Stimulated activated naive B cell treated with anti-CD40 and anti-IgM and Interleukin-4, amounts not matched to agents 10 μg/mL and 1 μg/mL and 100 μg/mL, for 72 hours (primary cell): ENCODE measurements at regions not wholly inside any gene's neighbourhood (a gene's known extent, or its start where the extent isn't known, plus 50 kb on each side); places are given as distances from the start of the nearest gene placed in this dataset.
"Not testable (repeated sequence)": the region's sequence is repeated elsewhere in the genome, so short reads cannot be mapped to it uniquely, and the experiment has no call there.

ENCODE experiments used
- ATAC-seq, 2 donors: fragments of 150-1000 bp; cut with Tn5 transposase; replicated peaks; 2 replicates each; pipeline ENCODE4 v1.10.0; 2021; ENCODE audit warnings: moderate library complexity in 1 of 2
- DNase-seq: peaks from one replicate; pipeline ENCODE4 v3.0.0; 2021
- H3K27ac Mint-ChIP-seq: one replicate; pipeline ENCODE4 v1.8.0; 2022; ENCODE audit warnings: mild to moderate bottlenecking, mixed read lengths
- H3K27me3 Mint-ChIP-seq, 2 donors: one replicate each; pipeline ENCODE4 v1.8.0; 2022; ENCODE audit warnings: mixed read lengths in 2 of 2
- H3K36me3 Mint-ChIP-seq, 2 donors: one replicate each; pipeline ENCODE4 v1.8.0; 2022; ENCODE audit warnings: mixed read lengths in 2 of 2, mild to moderate bottlenecking in 1 of 2
- H3K4me1 Mint-ChIP-seq, 2 donors: one replicate each; pipeline ENCODE4 v1.8.0; 2022; ENCODE audit warnings: mixed read lengths in 2 of 2, mild to moderate bottlenecking in 1 of 2
- H3K4me3 Mint-ChIP-seq, 2 donors: one replicate each; pipeline ENCODE4 v1.8.0; 2022; ENCODE audit warnings: mild to moderate bottlenecking in 2 of 2, mixed read lengths in 2 of 2, moderate library complexity in 1 of 2
- H3K9me3 Mint-ChIP-seq, 2 donors: one replicate each; pipeline ENCODE4 v1.8.0; 2022; ENCODE audit warnings: mixed read lengths in 2 of 2, mild to moderate bottlenecking in 1 of 2

DNA sequence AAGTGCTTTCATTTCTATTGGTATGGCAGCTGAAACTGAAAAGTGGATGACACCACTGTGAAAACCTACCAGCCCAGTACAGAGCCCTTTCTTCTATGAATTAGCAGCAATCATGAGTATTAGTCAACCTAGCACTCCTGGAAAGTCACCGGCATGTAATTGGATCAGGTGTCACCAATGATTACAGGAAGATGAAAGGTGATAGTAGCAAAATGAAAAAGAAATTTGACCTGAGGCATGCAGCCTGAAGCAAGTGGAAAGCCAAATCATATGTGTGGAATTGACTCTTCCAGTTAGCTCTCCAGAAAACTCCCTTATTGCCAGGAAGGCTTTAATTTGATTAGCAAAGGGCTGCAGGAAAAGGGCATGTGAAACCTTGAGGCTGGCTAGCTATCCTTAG lies 81.2 kb upstream of the NAA35 start:
- no peak overlapping the region for H3K27ac Mint-ChIP-seq
- DNase-seq (no peak), ATAC-seq (no peak)
- H3K4me1 Mint-ChIP-seq: no peaks in the 10 kb centered on the region
- H3K4me3 Mint-ChIP-seq: no peak overlapping the region
- H3K36me3 Mint-ChIP-seq: peaks cover 8 to 14% of the 10 kb centered on the region in 2 donors
- H3K27me3 Mint-ChIP-seq: no peaks in the 10 kb centered on the region
- no peaks in the 10 kb centered on the region for H3K9me3 Mint-ChIP-seq

DNA sequence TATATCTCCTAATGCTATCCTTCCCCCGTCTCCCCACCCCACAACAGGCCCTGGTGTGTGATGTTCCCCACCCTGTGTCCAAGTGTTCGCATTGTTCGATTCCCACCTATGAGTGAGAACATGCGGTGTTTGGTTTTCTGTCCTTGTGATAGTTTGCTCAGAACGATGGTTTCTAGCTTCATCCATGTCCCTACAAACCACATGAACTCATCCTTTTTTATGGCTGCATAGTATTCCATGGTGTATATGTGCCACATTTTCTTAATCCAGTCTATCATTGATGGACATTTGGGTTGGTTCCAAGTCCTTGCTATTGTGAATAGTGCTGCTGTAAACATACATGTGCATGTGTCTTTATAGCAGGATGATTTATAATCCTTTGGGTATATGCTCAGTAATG lies 79.1 kb upstream of the NAA35 start:
- not testable (repeated sequence) for DNase-seq, H3K4me1 Mint-ChIP-seq, H3K9me3 Mint-ChIP-seq, H3K27me3 Mint-ChIP-seq, ATAC-seq, H3K27ac Mint-ChIP-seq, H3K4me3 Mint-ChIP-seq
- H3K36me3 Mint-ChIP-seq: peaks cover 12 to 22% of the 10 kb centered on the region in 2 donors

DNA sequence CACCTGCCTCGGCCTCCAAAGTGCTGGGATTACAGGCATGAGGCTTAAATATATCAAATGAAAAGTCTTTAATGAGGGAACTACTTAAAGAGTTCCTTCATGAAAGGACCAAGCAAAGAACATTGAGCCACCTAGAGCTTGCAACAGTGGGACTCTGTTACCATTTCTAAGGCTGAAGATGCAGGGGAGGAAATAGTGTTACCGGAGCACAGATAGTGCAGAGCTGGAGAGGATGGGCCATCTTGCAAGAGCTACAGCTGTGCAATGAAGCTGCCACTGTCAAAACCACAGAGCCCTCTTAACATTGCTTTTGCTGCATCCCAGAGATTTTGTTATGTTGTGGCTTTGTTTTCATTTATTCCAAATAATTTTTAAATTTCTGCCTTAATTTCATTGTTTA lies 77.1 kb upstream of the NAA35 start:
- Mint-ChIP-seq H3K27me3 (no peaks in the 10 kb centered on the region), H3K4me3 (no peak overlapping the region), H3K27ac (no peak overlapping the region), H3K36me3 (peaks cover 12 to 22% of the 10 kb centered on the region in 2 donors), H3K4me1 (no peaks in the 10 kb centered on the region), H3K9me3 (peaks cover 0 to 5% of the 10 kb centered on the region in 2 donors)
- DNase-seq: no peak
- ATAC-seq: no peak

DNA sequence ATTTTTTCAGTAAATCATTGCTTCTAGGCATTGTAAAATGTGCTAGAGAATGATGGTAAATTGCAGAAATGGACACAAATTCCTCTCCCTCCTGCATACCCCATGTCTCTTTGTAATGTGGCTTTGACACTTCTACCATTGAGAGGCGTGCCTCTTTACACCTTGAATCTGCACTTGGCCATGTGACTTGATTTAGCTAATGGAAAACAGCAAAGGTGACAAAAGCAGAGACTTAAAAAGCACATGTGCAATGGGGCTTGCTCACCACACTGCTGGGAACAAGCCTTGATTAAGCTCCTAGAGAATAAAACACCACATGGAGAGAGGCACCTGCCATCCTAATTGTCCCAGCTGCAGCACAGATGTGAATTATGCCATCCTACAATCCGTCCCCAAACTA lies 69.9 kb upstream of the NAA35 start:
- DNase-seq (no peak), ATAC-seq (no peak)
- Mint-ChIP-seq H3K27ac (no peak overlapping the region), H3K4me3 (no peak overlapping the region), H3K36me3 (peaks cover 0 to under 1% of the 10 kb centered on the region in 2 donors), H3K27me3 (no peaks in the 10 kb centered on the region), H3K9me3 (no peaks in the 10 kb centered on the region), H3K4me1 (peaks cover 0 to 2% of the 10 kb centered on the region in 2 donors)

DNA sequence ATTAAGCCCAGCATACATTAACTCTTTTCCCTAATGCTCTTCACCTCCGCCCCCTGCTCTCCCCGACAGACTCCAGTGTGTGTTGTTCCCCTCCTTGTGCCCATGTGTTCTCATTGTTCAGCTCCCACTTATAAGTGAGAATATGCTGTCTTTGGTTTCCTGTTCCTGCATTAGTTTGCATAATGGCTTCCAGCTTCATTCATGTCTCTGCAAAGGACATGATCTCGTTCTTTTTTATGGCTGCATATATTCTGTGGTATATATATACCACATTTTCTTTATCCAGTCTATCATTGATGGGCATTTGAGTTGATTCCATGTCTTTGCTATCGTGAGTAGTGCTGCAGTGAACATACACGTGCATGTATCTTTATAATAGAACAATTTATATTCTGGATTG lies 69.3 kb upstream of the NAA35 start:
- not testable (repeated sequence) for H3K4me1 Mint-ChIP-seq, H3K9me3 Mint-ChIP-seq, H3K27ac Mint-ChIP-seq

DNA sequence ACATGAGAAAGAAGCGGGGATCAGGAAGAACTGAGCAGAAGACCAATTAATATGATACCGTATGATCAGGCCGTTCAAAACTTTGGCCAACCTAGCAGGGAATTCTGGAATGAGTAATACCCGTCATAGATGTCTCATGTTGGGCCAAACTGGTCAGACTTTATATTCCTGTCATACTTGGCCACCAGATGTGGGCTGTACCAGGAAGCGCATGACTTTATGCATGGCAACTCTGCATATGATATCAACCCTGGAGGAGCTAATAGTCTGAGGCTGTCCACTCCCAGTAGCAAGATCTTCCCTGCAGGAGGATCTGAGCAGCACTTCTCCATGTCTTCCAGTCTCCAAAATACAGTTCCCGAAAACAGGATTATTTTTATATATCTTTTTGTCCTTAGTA lies 68.5 kb upstream of the NAA35 start:
- H3K4me1 Mint-ChIP-seq: peaks cover 0 to 2% of the 10 kb centered on the region in 2 donors
- no peak overlapping the region for H3K27ac Mint-ChIP-seq
- H3K36me3 Mint-ChIP-seq: no peaks in the 10 kb centered on the region
- ATAC-seq (no peak), DNase-seq (no peak)
- H3K4me3 Mint-ChIP-seq: no peak overlapping the region
- H3K9me3 Mint-ChIP-seq: no peaks in the 10 kb centered on the region
- no peaks in the 10 kb centered on the region for H3K27me3 Mint-ChIP-seq

More for the DNA sequence above, 69.3 kb upstream of the NAA35 start:
- not testable (repeated sequence) for H3K36me3 Mint-ChIP-seq, ATAC-seq, DNase-seq, H3K27me3 Mint-ChIP-seq, H3K4me3 Mint-ChIP-seq

DNA sequence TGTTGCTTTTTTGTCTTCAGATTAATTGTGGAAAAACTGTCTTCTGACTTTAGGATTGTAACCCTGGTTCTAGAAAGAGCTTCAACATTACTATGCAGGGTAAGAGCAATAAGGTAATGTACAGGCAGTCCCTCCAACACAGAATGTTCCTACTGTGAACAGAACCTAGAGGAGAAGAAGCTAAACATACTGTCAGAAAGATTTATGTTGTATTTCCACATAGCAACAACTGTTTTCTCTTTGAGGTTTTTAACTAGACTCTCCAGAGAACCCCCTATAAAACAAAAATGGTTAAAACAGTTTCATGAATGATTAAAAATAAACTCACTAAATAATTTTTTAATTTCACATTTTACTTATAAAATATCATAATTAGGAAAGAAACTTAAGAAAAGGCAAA lies 64.3 kb upstream of the NAA35 start:
- ATAC-seq (no peak), DNase-seq (no peak)
- no peaks in the 10 kb centered on the region for H3K9me3 Mint-ChIP-seq
- no peak overlapping the region for H3K27ac Mint-ChIP-seq
- H3K36me3 Mint-ChIP-seq: peaks cover 0 to 5% of the 10 kb centered on the region in 2 donors
- H3K4me1 Mint-ChIP-seq: peaks cover 0 to under 1% of the 10 kb centered on the region in 2 donors
- H3K4me3 Mint-ChIP-seq: no peak overlapping the region
- H3K27me3 Mint-ChIP-seq: no peaks in the 10 kb centered on the region

DNA sequence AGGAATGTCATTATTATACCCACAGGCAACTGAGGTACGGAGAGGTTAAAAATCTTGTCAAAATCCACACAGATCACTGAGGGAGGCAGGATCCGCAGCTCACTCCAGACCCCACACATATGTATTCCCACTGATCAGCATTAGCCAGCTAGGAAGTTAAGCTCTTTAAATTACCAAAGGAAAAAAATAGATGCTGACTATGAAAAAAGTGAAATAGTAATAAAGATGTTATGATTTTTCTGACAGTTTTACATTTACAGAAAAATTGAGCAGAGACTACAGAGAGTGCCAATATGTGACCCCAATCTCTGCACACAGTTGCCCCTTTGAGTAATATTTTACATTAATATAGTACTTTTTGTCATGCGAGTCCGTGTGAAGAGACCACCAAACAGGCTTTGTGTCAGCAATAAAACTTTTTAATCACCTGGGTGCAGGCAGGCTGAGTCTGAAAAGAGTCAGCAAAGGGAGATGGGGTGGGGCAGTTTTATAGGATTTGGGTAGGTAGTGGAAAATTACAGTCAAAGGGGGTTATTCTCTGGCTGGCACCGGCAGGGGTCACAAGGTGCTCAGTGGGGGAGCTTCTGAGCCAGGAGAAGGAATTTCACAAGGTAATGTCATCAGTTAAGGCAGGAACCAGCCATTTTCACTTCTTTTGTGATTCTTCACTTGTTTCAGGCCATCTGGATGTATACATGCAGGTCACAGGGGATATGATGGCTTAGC lies 61.9 kb upstream of the NAA35 start:
- not testable (repeated sequence) for DNase-seq, H3K4me1 Mint-ChIP-seq, ATAC-seq, H3K4me3 Mint-ChIP-seq, H3K9me3 Mint-ChIP-seq, H3K27me3 Mint-ChIP-seq, H3K27ac Mint-ChIP-seq
- H3K36me3 Mint-ChIP-seq: peaks cover 5 to 16% of the 10 kb centered on the region in 2 donors

DNA sequence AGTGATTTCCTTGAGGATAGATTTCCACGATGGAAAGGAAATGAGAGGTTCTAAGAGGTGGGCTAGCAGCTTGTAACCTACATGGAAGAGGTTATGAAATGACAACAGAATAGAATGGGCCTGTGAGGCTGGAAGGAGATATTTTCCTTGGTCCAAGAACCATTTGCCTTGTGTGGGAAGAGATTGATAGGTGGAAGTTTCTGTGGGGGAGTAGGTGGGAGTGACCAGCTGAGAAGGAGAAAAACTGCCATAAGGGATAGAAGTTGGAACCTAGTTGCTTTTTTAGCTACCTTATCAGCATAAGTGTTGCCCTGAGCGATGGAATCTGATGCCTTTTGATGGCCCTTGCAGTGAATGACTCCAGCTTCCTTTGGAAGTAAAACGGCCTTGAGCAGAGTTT lies 60.4 kb upstream of the NAA35 start:
- not testable (repeated sequence) for H3K27ac Mint-ChIP-seq, DNase-seq, ATAC-seq, H3K9me3 Mint-ChIP-seq, H3K27me3 Mint-ChIP-seq, H3K4me3 Mint-ChIP-seq, H3K4me1 Mint-ChIP-seq
- peaks cover 10 to 23% of the 10 kb centered on the region in 2 donors for H3K36me3 Mint-ChIP-seq

DNA sequence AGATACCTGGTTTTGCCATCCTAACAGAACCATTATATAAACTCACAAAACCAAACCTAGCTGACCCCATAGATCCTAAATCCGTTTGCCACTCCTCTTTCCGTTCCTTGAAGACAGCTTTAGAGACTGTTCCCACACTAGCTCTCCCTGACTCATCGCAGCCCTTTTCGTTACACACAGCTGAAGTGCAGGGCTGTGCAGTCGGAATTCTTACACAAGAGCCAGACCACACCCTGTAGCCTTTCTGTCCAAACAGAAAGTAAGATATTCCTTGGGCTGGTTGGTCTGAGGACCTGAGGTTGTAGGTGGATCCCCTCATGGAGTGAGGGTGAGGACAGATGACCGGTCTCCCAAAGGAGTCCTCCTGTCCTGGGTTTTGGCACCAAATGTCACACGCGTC lies 56.7 kb upstream of the NAA35 start:
- no peak overlapping the region for H3K27ac Mint-ChIP-seq
- no peak for DNase-seq
- no peak overlapping the region for H3K4me3 Mint-ChIP-seq
- peaks cover 0 to 4% of the 10 kb centered on the region in 2 donors for H3K9me3 Mint-ChIP-seq
- peaks cover 12 to 23% of the 10 kb centered on the region in 2 donors for H3K36me3 Mint-ChIP-seq
- H3K27me3 Mint-ChIP-seq: no peaks in the 10 kb centered on the region
- no peak for ATAC-seq
- no peaks in the 10 kb centered on the region for H3K4me1 Mint-ChIP-seq

DNA sequence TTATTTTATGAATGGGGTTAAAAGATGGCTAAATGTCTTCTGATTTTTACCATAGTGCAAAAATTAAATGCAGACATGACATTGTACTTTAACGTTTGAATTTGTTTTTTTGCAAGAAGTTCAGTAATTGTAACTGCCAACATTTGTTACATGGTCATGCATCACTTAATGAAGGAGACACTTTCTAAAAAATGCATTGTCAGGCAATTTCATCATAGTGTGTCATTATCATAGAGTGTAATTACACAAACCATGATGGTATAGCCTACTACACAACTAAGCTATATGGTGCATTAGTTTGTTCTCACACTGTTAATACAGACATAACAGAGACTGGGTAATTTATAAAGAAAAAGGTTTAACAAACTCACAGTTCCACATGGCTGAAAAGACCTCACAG lies 50.0 kb upstream of the NAA35 start:
- Mint-ChIP-seq H3K27ac (no peak overlapping the region), H3K4me1 (no peaks in the 10 kb centered on the region), H3K4me3 (no peak overlapping the region), H3K36me3 (peaks cover 3 to 9% of the 10 kb centered on the region in 2 donors), H3K27me3 (no peaks in the 10 kb centered on the region), H3K9me3 (peaks cover 4 to 9% of the 10 kb centered on the region in 2 donors)
- no peak for ATAC-seq
- no peak for DNase-seq
